ENCODE measurements at regions not wholly inside any gene's neighbourhood (a gene's known extent, or its start where the extent isn't known, plus 50 kb on each side); places are given as distances from the start of the nearest gene placed in this dataset.

- TF ChIP-seq CTCF (IDR thresholded peaks at IDR 0.05; ENCODE audit: insufficient read depth, missing control alignments), result no peak
- FAIRE-seq (no peak), DNase-seq (ENCODE audit: insufficient read length, low spot score) (no peak)
Measured at GRCh38 chr2:199591826-199592225, 134.1 kb upstream of the SATB2 start.

DNA sequence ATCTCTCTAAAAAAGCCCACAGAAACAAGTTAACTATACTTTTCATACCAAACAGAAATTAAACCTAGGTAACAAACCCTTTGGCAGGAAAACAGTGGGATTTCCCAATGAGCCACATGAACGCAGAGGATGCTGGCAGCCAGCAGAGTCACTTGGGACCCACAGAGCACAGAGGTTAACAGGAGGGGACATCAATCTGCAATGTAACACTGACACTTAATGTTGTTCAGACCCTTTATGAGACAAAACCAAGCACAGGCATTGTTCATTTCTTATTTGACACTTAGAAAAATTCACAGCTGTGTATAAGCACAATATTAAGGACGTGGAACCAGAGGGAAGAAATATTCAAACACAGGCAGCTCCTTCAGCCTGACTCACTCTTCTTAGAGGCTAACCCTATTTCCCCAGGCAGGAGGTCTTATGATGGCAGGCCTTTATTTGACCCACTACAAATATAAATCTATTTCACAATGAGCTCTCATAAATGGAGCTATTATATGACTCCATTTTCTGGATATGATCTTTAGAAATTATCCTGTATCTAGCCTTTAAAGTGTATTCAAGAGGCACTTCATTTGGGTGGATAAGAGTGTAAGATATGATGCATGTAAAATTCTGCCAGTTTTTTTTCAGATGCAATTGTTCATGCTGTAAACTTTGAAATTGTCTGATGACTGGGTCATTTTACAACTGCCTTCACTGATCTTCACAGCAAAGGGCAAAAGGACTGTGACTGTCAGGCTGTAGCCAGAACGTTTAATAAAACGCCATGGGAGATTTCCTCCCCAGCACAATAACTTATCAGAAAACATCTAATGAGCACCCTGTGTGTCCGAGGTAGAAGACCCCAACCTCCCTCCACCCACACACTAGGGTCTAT, 132.8 kb upstream of the SATB2 start:
- no peak for TF ChIP-seq CTCF (IDR thresholded peaks at IDR 0.05; ENCODE audit: insufficient read depth, missing control alignments)
- no peak for FAIRE-seq
- no peak for DNase-seq (ENCODE audit: insufficient read length, low spot score)

GRCh38 chr2:199589306-199589705, 131.6 kb upstream of the SATB2 start:
- no peak for DNase-seq (ENCODE audit: insufficient read length, low spot score)
- no peak for FAIRE-seq
- no peak for TF ChIP-seq CTCF (IDR thresholded peaks at IDR 0.05; ENCODE audit: insufficient read depth, missing control alignments)

DNA sequence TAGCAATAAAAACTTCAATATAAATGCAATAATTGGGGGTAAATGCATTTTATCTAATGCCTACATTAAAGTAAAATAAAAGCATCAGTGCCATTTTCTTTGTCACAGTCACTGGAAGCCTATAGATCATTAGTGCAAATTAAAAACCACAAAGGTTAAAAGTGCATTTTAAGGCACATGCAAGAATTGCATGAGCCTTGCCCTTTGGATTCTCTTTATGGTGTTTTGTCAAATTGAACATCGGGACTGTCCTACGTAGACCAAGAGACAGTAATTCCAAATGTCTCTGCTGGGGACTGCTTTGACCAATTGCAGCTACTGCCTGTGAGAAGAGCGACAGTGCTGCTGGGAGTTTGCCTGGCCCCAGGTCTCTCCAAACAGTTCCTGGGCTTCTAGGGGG, 130.3 kb upstream of the SATB2 start:
- no peak for TF ChIP-seq CTCF (IDR thresholded peaks at IDR 0.05; ENCODE audit: insufficient read depth, missing control alignments)
- FAIRE-seq (no peak), DNase-seq (ENCODE audit: insufficient read length, low spot score) (no peak)

- no peak for DNase-seq (ENCODE audit: insufficient read length, low spot score)
- no peak for TF ChIP-seq CTCF (IDR thresholded peaks at IDR 0.05; ENCODE audit: insufficient read depth, missing control alignments)
- no peak for FAIRE-seq
Measured at GRCh38 chr2:199586646-199587045, 128.9 kb upstream of the SATB2 start.

- DNase-seq (ENCODE audit: insufficient read length, low spot score), result no peak
- no peak for TF ChIP-seq CTCF (IDR thresholded peaks at IDR 0.05; ENCODE audit: insufficient read depth, missing control alignments)
- FAIRE-seq, result no peak
Measured at GRCh38 chr2:199583676-199584075, 125.9 kb upstream of the SATB2 start.

- no peak for FAIRE-seq
- DNase-seq (ENCODE audit: insufficient read length, low spot score), result no peak
- TF ChIP-seq CTCF (IDR thresholded peaks at IDR 0.05; ENCODE audit: insufficient read depth, missing control alignments), result no peak
Measured at GRCh38 chr2:199581935-199582360, 124.2 kb upstream of the SATB2 start.

Measured in D721Med (cell line).